Keratinocyte (primary cell): ENCODE measurements at regions not wholly inside any gene's neighbourhood (a gene's known extent, or its start where the extent isn't known, plus 50 kb on each side); places are given as distances from the start of the nearest gene placed in this dataset.

Experiments
- DNase-seq: peaks from one replicate; pipeline ENCODE4 v3.0.0-alpha.2; 2011; ENCODE audit warnings: low read depth, missing footprints, low spot score
- FAIRE-seq: peaks from 2 replicates; lab custom pipeline; 2011; peaks lifted over from hg19 to GRCh38; lab: Jason Lieb, UNC
- H2AFZ ChIP-seq: 2 replicates; pipeline ENCODE4 v1.6.0; 2012; ENCODE audit warnings: low read length, control low read depth, inconsistent platforms; ENCODE audit not compliant: control insufficient read depth
- H3K27ac ChIP-seq: 2 replicates; pipeline ENCODE4 v1.5.1; 2011; ENCODE audit warnings: low read length; ENCODE audit not compliant: control insufficient read depth, insufficient read depth
- H3K27me3 ChIP-seq: 3 replicates; pipeline ENCODE4 v1.6.0; 2011; ENCODE audit warnings: low read length; ENCODE audit not compliant: control insufficient read depth, insufficient read depth; ENCODE audit errors: extremely low read depth
- H3K36me3 ChIP-seq, 2 experiments: 2 replicates in 1 of 2; 3 replicates in 1 of 2; pipeline ENCODE4 v1.5.1; 2011; ENCODE audit warnings: low read length in 2 of 2, mild to moderate bottlenecking in 1 of 2; ENCODE audit not compliant: control insufficient read depth in 2 of 2, insufficient read depth in 2 of 2; ENCODE audit errors: extremely low read depth in 1 of 2
- H3K4me1 ChIP-seq: 3 replicates; pipeline ENCODE4 v1.5.1; 2011; ENCODE audit warnings: low read length; ENCODE audit not compliant: control insufficient read depth, insufficient read depth; ENCODE audit errors: extremely low read depth
- H3K4me2 ChIP-seq: 3 replicates; pipeline ENCODE4 v1.6.0; 2011; ENCODE audit warnings: low read depth, low read length; ENCODE audit not compliant: control insufficient read depth, insufficient read depth; ENCODE audit errors: extremely low read depth
- H3K4me3 ChIP-seq, 3 experiments: fragments of 200-600 bp in 1 of 3; sonication (generic) in 1 of 3; 2 replicates in 2 of 3; 3 replicates in 1 of 3; pipeline ENCODE4 v1.5.1; 2011 to 2016; ENCODE audit warnings: low read length in 3 of 3, mild to moderate bottlenecking in 3 of 3, control low read depth in 2 of 3, inconsistent platforms in 1 of 3, low read depth in 1 of 3, mixed read lengths in 1 of 3, mixed run types in 1 of 3, moderate library complexity in 1 of 3; ENCODE audit not compliant: control insufficient read depth in 2 of 3, insufficient read depth in 2 of 3; ENCODE audit errors: extremely low read depth in 1 of 3
- H3K79me2 ChIP-seq: 2 replicates; pipeline ENCODE4 v1.6.0; 2012; ENCODE audit warnings: low read length; ENCODE audit not compliant: control insufficient read depth, insufficient read depth
- H3K9ac ChIP-seq: 3 replicates; pipeline ENCODE4 v1.6.0; 2011; ENCODE audit warnings: low read length; ENCODE audit not compliant: control insufficient read depth, insufficient read depth; ENCODE audit errors: extremely low read depth
- H3K9me1 ChIP-seq: 3 replicates; pipeline ENCODE4 v1.6.0; 2011; ENCODE audit warnings: low read length; ENCODE audit not compliant: control insufficient read depth, insufficient read depth; ENCODE audit errors: extremely low read depth
- H3K9me3 ChIP-seq: 2 replicates; pipeline ENCODE4 v1.5.1; 2012; ENCODE audit warnings: low read depth, low read length; ENCODE audit not compliant: control insufficient read depth
- H4K20me1 ChIP-seq: 3 replicates; pipeline ENCODE4 v1.6.0; 2011; ENCODE audit warnings: low read length; ENCODE audit not compliant: control insufficient read depth, insufficient read depth; ENCODE audit errors: extremely low read depth
- CTCF ChIP-seq, 3 experiments: IDR thresholded peaks in 1 of 3; conservative IDR thresholded peaks in 1 of 3; optimal IDR thresholded peaks in 1 of 3; 2 replicates in 2 of 3; 3 replicates in 1 of 3; pipeline versions ENCODE3 to v1.5.1; 2011; ENCODE audit warnings: low read length in 3 of 3, mild to moderate bottlenecking in 3 of 3, moderate library complexity in 2 of 3, control low read depth in 1 of 3, inconsistent platforms in 1 of 3; ENCODE audit not compliant: insufficient read depth in 2 of 3; ENCODE audit errors: extremely low read depth in 1 of 3
- EZH2 ChIP-seq: IDR thresholded peaks from one replicate; pipeline ENCODE4 v1.6.1; 2012; ENCODE audit warnings: inconsistent platforms, mild to moderate bottlenecking, low read length, moderate library complexity
- dilution Hi-C: fragments of 300-500 bp; cut with MboI; formaldehyde crosslinking; loops from one replicate; pipeline ENCODE4 v1.7.0; 2020; ENCODE audit warnings: low sequenced_read_pairs; ENCODE audit not compliant: extremely low pct_ligation_motif_present

- Histone ChIP-seq H3K27me3 (peaks cover 3% of the 10 kb centered on the region), H3K9me3 (no peaks in the 10 kb centered on the region), H3K27ac (no peak overlapping the region), H3K4me3 (no peak overlapping the region), H3K4me2 (no peak overlapping the region), H3K9ac (no peak overlapping the region), H3K79me2 (no peaks in the 10 kb centered on the region), H2AFZ (no peak overlapping the region), H3K9me1 (no peaks in the 10 kb centered on the region), H3K4me1 (peaks cover 12% of the 10 kb centered on the region), H3K36me3 (no peaks in the 10 kb centered on the region), H4K20me1 (no peaks in the 10 kb centered on the region)
- DNase-seq = no peak
- no peak for FAIRE-seq
- TF ChIP-seq EZH2 (no peak), CTCF (optimal IDR thresholded peaks at IDR 0.05 in 1 of 3, IDR thresholded peaks at IDR 0.05 in 1 of 3, conservative IDR thresholded peaks at IDR 0.05 in 1 of 3; ENCODE audit: extremely low read depth in 1 of 3, insufficient read depth in 2 of 3, low read length in 3 of 3) (no peak)
- dilution Hi-C loops = no loop called here
These were observed 145.8 kb downstream of the TPRA1 start for GRCh38 chr3:127444761-127445160.

- Histone ChIP-seq H3K4me2 (no peak overlapping the region), H3K9me1 (no peaks in the 10 kb centered on the region), H3K79me2 (no peaks in the 10 kb centered on the region), H2AFZ (no peak overlapping the region), H3K4me1 (peaks cover 12% of the 10 kb centered on the region), H4K20me1 (no peaks in the 10 kb centered on the region), H3K9me3 (no peaks in the 10 kb centered on the region), H3K9ac (no peak overlapping the region), H3K4me3 (no peak overlapping the region), H3K27me3 (peaks cover 3% of the 10 kb centered on the region), H3K27ac (no peak overlapping the region), H3K36me3 (no peaks in the 10 kb centered on the region)
- FAIRE-seq (no peak), DNase-seq (no peak)
- no peak for TF ChIP-seq CTCF (optimal IDR thresholded peaks at IDR 0.05 in 1 of 3, IDR thresholded peaks at IDR 0.05 in 1 of 3, conservative IDR thresholded peaks at IDR 0.05 in 1 of 3; ENCODE audit: extremely low read depth in 1 of 3, insufficient read depth in 2 of 3, low read length in 3 of 3)
- TF ChIP-seq EZH2 = no peak
- dilution Hi-C loops = no loop called here
These were observed 146.8 kb downstream of the TPRA1 start for GRCh38 chr3:127443581-127444375.
